GM23338 (cell line): ENCODE measurements at regions not wholly inside any gene's neighbourhood (a gene's known extent, or its start where the extent isn't known, plus 50 kb on each side); places are given as distances from the start of the nearest gene placed in this dataset.

ENCODE experiments used
- ATAC-seq: fragments of 200-7000 bp; cut with Tn5 transposase; 3 replicates; pipeline ENCODE4 v1.9.1; 2020
- DNase-seq: peaks from one replicate; pipeline ENCODE4 v3.0.0-alpha.2; 2015; ENCODE audit warnings: low spot score
- H2AFZ ChIP-seq: fragments of 200-600 bp; sonication (generic); 2 replicates; pipeline ENCODE4 v1.8.0; 2016; ENCODE audit warnings: antibody characterized with exemption, mild to moderate bottlenecking, moderate library complexity
- H3F3A ChIP-seq: fragments of 200-600 bp; sonication (generic); replicated peaks from 2 replicates; pipeline ENCODE4 v1.8.0; 2017; ENCODE audit warnings: antibody characterized with exemption, mixed run types, low read depth
- H3K27ac ChIP-seq: fragments of 200-600 bp; sonication (generic); 2 replicates; pipeline ENCODE4 v1.6.1; 2016; ENCODE audit warnings: low read depth
- H3K27me3 ChIP-seq: fragments of 200-600 bp; sonication (generic); 2 replicates; pipeline ENCODE4 v1.8.0; 2016; ENCODE audit warnings: mild to moderate bottlenecking, mixed run types, moderate library complexity; ENCODE audit not compliant: insufficient read depth
- H3K36me3 ChIP-seq: fragments of 200-600 bp; sonication (generic); 2 replicates; pipeline ENCODE4 v1.8.0; 2016; ENCODE audit warnings: mild to moderate bottlenecking; ENCODE audit not compliant: insufficient read depth
- H3K4me1 ChIP-seq: fragments of 200-600 bp; sonication (generic); 2 replicates; pipeline ENCODE4 v1.8.0; 2016; ENCODE audit warnings: mild to moderate bottlenecking, moderate library complexity; ENCODE audit not compliant: insufficient read depth
- H3K4me2 ChIP-seq: fragments of 200-600 bp; sonication (generic); 2 replicates; pipeline ENCODE4 v1.7.1; 2017; ENCODE audit warnings: mixed run types
- H3K4me3 ChIP-seq: fragments of 200-600 bp; sonication (generic); 2 replicates; pipeline ENCODE4 v1.6.1; 2016; ENCODE audit warnings: mixed run types
- H3K79me2 ChIP-seq: fragments of 200-600 bp; sonication (generic); replicated peaks from 2 replicates; pipeline ENCODE4 v1.8.0; 2017; ENCODE audit warnings: mild to moderate bottlenecking; ENCODE audit not compliant: insufficient read depth
- H3K9me2 ChIP-seq: fragments of 200-600 bp; sonication (generic); 2 replicates; pipeline ENCODE4 v1.8.0; 2017; ENCODE audit not compliant: insufficient read depth
- H4K20me1 ChIP-seq: fragments of 200-600 bp; sonication (generic); replicated peaks from 2 replicates; pipeline ENCODE4 v1.8.0; 2017; ENCODE audit warnings: mild to moderate bottlenecking; ENCODE audit not compliant: insufficient read depth
- H3K27ac Mint-ChIP-seq: 2 replicates; pipeline ENCODE4 v1.8.0; 2020; ENCODE audit warnings: inconsistent platforms, mild to moderate bottlenecking, moderate library complexity, mixed read lengths
- H3K27me3 Mint-ChIP-seq: 3 replicates; pipeline ENCODE4 v1.8.0; 2022; ENCODE audit warnings: low read depth, mild to moderate bottlenecking, moderate library complexity, mixed read lengths, inconsistent platforms; ENCODE audit not compliant: insufficient read depth, poor library complexity
- H3K36me3 Mint-ChIP-seq: 3 replicates; pipeline ENCODE4 v1.8.0; 2021; ENCODE audit warnings: low read depth, mild to moderate bottlenecking, inconsistent platforms, moderate library complexity, mixed read lengths
- H3K4me1 Mint-ChIP-seq: 3 replicates; pipeline ENCODE4 v1.8.0; 2020; ENCODE audit warnings: mild to moderate bottlenecking, inconsistent platforms, mixed read lengths
- H3K4me3 Mint-ChIP-seq: 3 replicates; pipeline ENCODE4 v1.8.0; 2021; ENCODE audit warnings: moderate library complexity, mild to moderate bottlenecking, inconsistent platforms, mixed read lengths
- H3K9me3 Mint-ChIP-seq: 3 replicates; pipeline ENCODE4 v1.8.0; 2020; ENCODE audit warnings: moderate library complexity, mild to moderate bottlenecking, inconsistent platforms, mixed read lengths
- CREB1 ChIP-seq: fragments of 250-450 bp; sonication (Bioruptor Pico); IDR thresholded peaks from 2 replicates; pipeline ENCODE4 v1.5.0; 2020; ENCODE audit warnings: low read depth, mild to moderate bottlenecking, moderate library complexity
- EZH2phosphoT487 ChIP-seq: fragments of 200-600 bp; sonication (generic); IDR thresholded peaks from one replicate; pipeline ENCODE4 v1.8.1; 2018; ENCODE audit warnings: antibody characterized with exemption; ENCODE audit not compliant: unreplicated experiment
- JUNB ChIP-seq: IDR thresholded peaks from one replicate; pipeline ENCODE4 v1.6.1; 2016; ENCODE audit warnings: antibody characterized with exemption; ENCODE audit not compliant: unreplicated experiment
- NANOG ChIP-seq: IDR thresholded peaks from 2 replicates; pipeline ENCODE4 v1.6.1; 2016; ENCODE audit warnings: antibody characterized with exemption, borderline replicate concordance
- POLR2AphosphoS5 ChIP-seq: IDR thresholded peaks from 2 replicates; pipeline ENCODE4 v1.6.1; 2016; ENCODE audit warnings: antibody characterized with exemption, low read depth
- STAT1 ChIP-seq: IDR thresholded peaks from one replicate; pipeline ENCODE4 v1.6.1; 2016; ENCODE audit warnings: antibody characterized with exemption; ENCODE audit not compliant: unreplicated experiment
- ZNF114 ChIP-seq: fragments of 250-450 bp; sonication (Bioruptor Pico); IDR thresholded peaks from 2 replicates; pipeline ENCODE4 v1.5.0; 2020; ENCODE audit warnings: mild to moderate bottlenecking, moderate library complexity
- ZNF331 ChIP-seq: fragments of 250-450 bp; sonication (Bioruptor Pico); IDR thresholded peaks from 2 replicates; pipeline ENCODE4 v1.5.0; 2020; ENCODE audit warnings: low read depth, mild to moderate bottlenecking, moderate library complexity
- TF ChIP-seq, protein P1 (sequence below): IDR thresholded peaks from one replicate; pipeline ENCODE4 v1.6.1; 2018; ENCODE audit warnings: antibody characterized with exemption; ENCODE audit not compliant: unreplicated experiment
- TF ChIP-seq, protein P2 (sequence below), 2 experiments: fragments of 200-600 bp in 1 of 2; sonication (generic) in 1 of 2; conservative IDR thresholded peaks; 2 replicates each; pipeline versions ENCODE4 v1.5.1 to v1.6.1; 2016 to 2017; ENCODE audit warnings: antibody characterized with exemption in 2 of 2, low read depth in 2 of 2, mild to moderate bottlenecking in 2 of 2, moderate library complexity in 1 of 2
- TF ChIP-seq, protein P3 (sequence below): IDR thresholded peaks from 2 replicates; pipeline ENCODE4 v1.6.1; 2016; ENCODE audit warnings: antibody characterized with exemption

DNA sequence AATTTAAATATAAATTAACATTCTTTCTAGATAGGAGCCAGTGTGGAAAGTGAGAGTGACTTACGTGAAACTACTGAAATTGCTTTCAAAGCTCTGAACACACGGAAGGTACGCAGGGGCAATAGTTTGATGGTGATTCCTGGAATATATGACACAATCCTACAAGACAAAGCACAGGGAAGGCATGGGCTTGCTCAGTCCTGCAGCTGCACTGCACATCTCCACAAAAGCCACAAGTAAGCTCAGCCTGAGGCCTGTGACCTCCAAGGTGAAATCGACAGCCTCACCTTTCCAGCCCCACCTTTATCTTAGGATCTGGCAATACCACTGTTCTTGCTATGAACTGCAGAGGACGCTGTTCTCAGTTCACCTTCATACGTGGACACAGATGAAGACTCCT, 109.3 kb upstream of the SCN10A start (continued):
- TF ChIP-seq, protein P1, sequence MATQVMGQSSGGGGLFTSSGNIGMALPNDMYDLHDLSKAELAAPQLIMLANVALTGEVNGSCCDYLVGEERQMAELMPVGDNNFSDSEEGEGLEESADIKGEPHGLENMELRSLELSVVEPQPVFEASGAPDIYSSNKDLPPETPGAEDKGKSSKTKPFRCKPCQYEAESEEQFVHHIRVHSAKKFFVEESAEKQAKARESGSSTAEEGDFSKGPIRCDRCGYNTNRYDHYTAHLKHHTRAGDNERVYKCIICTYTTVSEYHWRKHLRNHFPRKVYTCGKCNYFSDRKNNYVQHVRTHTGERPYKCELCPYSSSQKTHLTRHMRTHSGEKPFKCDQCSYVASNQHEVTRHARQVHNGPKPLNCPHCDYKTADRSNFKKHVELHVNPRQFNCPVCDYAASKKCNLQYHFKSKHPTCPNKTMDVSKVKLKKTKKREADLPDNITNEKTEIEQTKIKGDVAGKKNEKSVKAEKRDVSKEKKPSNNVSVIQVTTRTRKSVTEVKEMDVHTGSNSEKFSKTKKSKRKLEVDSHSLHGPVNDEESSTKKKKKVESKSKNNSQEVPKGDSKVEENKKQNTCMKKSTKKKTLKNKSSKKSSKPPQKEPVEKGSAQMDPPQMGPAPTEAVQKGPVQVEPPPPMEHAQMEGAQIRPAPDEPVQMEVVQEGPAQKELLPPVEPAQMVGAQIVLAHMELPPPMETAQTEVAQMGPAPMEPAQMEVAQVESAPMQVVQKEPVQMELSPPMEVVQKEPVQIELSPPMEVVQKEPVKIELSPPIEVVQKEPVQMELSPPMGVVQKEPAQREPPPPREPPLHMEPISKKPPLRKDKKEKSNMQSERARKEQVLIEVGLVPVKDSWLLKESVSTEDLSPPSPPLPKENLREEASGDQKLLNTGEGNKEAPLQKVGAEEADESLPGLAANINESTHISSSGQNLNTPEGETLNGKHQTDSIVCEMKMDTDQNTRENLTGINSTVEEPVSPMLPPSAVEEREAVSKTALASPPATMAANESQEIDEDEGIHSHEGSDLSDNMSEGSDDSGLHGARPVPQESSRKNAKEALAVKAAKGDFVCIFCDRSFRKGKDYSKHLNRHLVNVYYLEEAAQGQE: no peak
- TF ChIP-seq POLR2AphosphoS5: no peak
- no peak for TF ChIP-seq ZNF331 (CRISPR knock-in tag)
- TF ChIP-seq STAT1: no peak
- no peak for TF ChIP-seq CREB1 (CRISPR knock-in tag)
- no peak for TF ChIP-seq JUNB
- TF ChIP-seq, protein P2, sequence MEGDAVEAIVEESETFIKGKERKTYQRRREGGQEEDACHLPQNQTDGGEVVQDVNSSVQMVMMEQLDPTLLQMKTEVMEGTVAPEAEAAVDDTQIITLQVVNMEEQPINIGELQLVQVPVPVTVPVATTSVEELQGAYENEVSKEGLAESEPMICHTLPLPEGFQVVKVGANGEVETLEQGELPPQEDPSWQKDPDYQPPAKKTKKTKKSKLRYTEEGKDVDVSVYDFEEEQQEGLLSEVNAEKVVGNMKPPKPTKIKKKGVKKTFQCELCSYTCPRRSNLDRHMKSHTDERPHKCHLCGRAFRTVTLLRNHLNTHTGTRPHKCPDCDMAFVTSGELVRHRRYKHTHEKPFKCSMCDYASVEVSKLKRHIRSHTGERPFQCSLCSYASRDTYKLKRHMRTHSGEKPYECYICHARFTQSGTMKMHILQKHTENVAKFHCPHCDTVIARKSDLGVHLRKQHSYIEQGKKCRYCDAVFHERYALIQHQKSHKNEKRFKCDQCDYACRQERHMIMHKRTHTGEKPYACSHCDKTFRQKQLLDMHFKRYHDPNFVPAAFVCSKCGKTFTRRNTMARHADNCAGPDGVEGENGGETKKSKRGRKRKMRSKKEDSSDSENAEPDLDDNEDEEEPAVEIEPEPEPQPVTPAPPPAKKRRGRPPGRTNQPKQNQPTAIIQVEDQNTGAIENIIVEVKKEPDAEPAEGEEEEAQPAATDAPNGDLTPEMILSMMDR (conservative IDR thresholded peaks at IDR 0.05; ENCODE audit: low read depth in 2 of 2): no peak
- no peak for TF ChIP-seq EZH2phosphoT487

DNA sequence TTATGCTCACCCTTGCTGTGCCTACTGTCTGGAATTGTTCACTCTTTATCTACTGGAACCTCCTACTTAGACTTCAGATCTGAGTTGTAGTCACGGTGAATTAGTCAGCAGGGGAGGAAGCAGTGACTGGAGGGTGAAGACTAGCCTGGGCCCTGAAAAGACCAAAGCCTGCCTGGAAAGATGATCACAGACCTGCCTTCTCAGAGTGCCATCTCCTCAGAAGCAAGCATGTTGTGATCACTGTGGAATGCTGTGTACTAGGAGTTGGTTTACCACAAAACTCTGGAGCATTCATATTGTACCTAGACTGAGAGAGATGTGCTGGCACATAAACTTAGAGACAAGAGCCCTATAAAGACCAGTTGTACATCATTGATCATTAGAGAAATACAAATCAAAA, 100.7 kb upstream of the SCN10A start:
- Histone ChIP-seq H3K36me3 (no peaks in the 10 kb centered on the region), H3K4me2 (no peak overlapping the region), H3K4me3 (no peak overlapping the region), H3F3A (no peaks in the 10 kb centered on the region), H2AFZ (no peak overlapping the region), H3K9me2 (peaks cover 11% of the 10 kb centered on the region; the same call in 1 of the 2 replicates), H3K4me1 (no peaks in the 10 kb centered on the region), H4K20me1 (no peaks in the 10 kb centered on the region), H3K79me2 (no peaks in the 10 kb centered on the region), H3K27me3 (no peaks in the 10 kb centered on the region), H3K27ac (no peak overlapping the region)
- DNase-seq (no peak), ATAC-seq (no peak)
- Mint-ChIP-seq H3K9me3 (no peaks in the 10 kb centered on the region; the same call in 2 of the 3 replicates), H3K4me3 (no peak overlapping the region), H3K27me3 (peaks cover 4% of the 10 kb centered on the region), H3K27ac (no peak overlapping the region), H3K36me3 (no peaks in the 10 kb centered on the region), H3K4me1 (no peaks in the 10 kb centered on the region)
- TF ChIP-seq STAT1 (no peak), POLR2AphosphoS5 (no peak), ZNF114 (no peak), CREB1 (CRISPR knock-in tag) (no peak), JUNB (no peak), NANOG (no peak), EZH2phosphoT487 (no peak), ZNF331 (CRISPR knock-in tag) (no peak)
- TF ChIP-seq, protein P1: no peak
- TF ChIP-seq, protein P3, sequence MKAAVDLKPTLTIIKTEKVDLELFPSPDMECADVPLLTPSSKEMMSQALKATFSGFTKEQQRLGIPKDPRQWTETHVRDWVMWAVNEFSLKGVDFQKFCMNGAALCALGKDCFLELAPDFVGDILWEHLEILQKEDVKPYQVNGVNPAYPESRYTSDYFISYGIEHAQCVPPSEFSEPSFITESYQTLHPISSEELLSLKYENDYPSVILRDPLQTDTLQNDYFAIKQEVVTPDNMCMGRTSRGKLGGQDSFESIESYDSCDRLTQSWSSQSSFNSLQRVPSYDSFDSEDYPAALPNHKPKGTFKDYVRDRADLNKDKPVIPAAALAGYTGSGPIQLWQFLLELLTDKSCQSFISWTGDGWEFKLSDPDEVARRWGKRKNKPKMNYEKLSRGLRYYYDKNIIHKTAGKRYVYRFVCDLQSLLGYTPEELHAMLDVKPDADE: no peak
- TF ChIP-seq, protein P2 (conservative IDR thresholded peaks at IDR 0.05; ENCODE audit: low read depth in 2 of 2): no peak
